GM23248 (cell line): ENCODE measurements at regions not wholly inside any gene's neighbourhood (a gene's known extent, or its start where the extent isn't known, plus 50 kb on each side); places are given as distances from the start of the nearest gene placed in this dataset.

Experiments used
- DNase-seq: peaks from one replicate; pipeline ENCODE4 v3.0.0-alpha.2; 2015
- H2AFZ ChIP-seq: fragments of 200-600 bp; sonication (generic); 2 replicates; pipeline ENCODE4 v1.6.1; 2016; ENCODE audit warnings: antibody characterized with exemption
- H3F3A ChIP-seq: fragments of 200-600 bp; sonication (generic); 2 replicates; pipeline ENCODE4 v1.6.1; 2016; ENCODE audit warnings: mild to moderate bottlenecking, antibody characterized with exemption, mixed run types; ENCODE audit not compliant: insufficient read depth
- H3K27ac ChIP-seq: fragments of 200-600 bp; sonication (generic); 2 replicates; pipeline ENCODE4 v1.5.1; 2016; ENCODE audit warnings: mild to moderate bottlenecking
- H3K27me3 ChIP-seq: fragments of 200-600 bp; sonication (generic); replicated peaks from 2 replicates; pipeline ENCODE4 v1.6.1; 2016; ENCODE audit warnings: mild to moderate bottlenecking; ENCODE audit not compliant: insufficient read depth
- H3K36me3 ChIP-seq: fragments of 200-600 bp; sonication (generic); 2 replicates; pipeline ENCODE4 v1.6.1; 2016; ENCODE audit warnings: low read depth, mild to moderate bottlenecking
- H3K4me1 ChIP-seq: fragments of 200-600 bp; sonication (generic); 2 replicates; pipeline ENCODE4 v1.6.1; 2016; ENCODE audit warnings: mild to moderate bottlenecking; ENCODE audit not compliant: insufficient read depth
- H3K4me2 ChIP-seq: fragments of 200-600 bp; sonication (generic); one replicate; pipeline ENCODE4 v1.6.1; 2016; ENCODE audit warnings: mild to moderate bottlenecking; ENCODE audit not compliant: unreplicated experiment
- H3K4me3 ChIP-seq: fragments of 200-600 bp; sonication (generic); 2 replicates; pipeline ENCODE4 v1.5.1; 2016; ENCODE audit warnings: mild to moderate bottlenecking
- H3K79me2 ChIP-seq: fragments of 200-600 bp; sonication (generic); 2 replicates; pipeline ENCODE4 v1.6.1; 2016; ENCODE audit warnings: mild to moderate bottlenecking; ENCODE audit not compliant: insufficient read depth
- H3K9ac ChIP-seq: fragments of 200-600 bp; sonication (generic); 2 replicates; pipeline ENCODE4 v1.6.1; 2016; ENCODE audit warnings: mild to moderate bottlenecking
- H3K9me2 ChIP-seq: fragments of 200-600 bp; sonication (generic); 2 replicates; pipeline ENCODE4 v1.6.1; 2016; ENCODE audit warnings: mixed run types, mild to moderate bottlenecking, moderate library complexity; ENCODE audit not compliant: insufficient read depth
- H3K9me3 ChIP-seq: fragments of 200-600 bp; sonication (generic); one replicate; pipeline ENCODE4 v1.6.1; 2017; ENCODE audit warnings: low read depth
- H4K20me1 ChIP-seq: fragments of 200-600 bp; sonication (generic); 2 replicates; pipeline ENCODE4 v1.6.0; 2016; ENCODE audit not compliant: insufficient read depth
- EZH2 ChIP-seq: fragments of 200-600 bp; sonication (generic); IDR thresholded peaks from 2 replicates; pipeline ENCODE4 v1.6.1; 2018; ENCODE audit warnings: antibody characterized with exemption, mild to moderate bottlenecking; ENCODE audit not compliant: insufficient read depth, poor library complexity, severe bottlenecking
- EZH2phosphoT487 ChIP-seq: fragments of 200-600 bp; sonication (generic); IDR thresholded peaks from 2 replicates; pipeline ENCODE4 v1.6.1; 2018; ENCODE audit warnings: antibody characterized with exemption, moderate library complexity, mild to moderate bottlenecking, low read depth; ENCODE audit not compliant: insufficient read depth
- WGBS, 2 experiments: methylation state at CpG; one replicate each; pipeline ENCODE4 v1.1.6; 2015 to 2017; ENCODE audit warnings: low lambda C conversion rate in 2 of 2, low coverage in 1 of 2; ENCODE audit errors: missing lambda C conversion rate in 2 of 2; 5-methylcytosine and 5-hydroxymethylcytosine counted together
- in situ Hi-C: fragments of 300-500 bp; cut with MboI; formaldehyde crosslinking; loops from 2 replicates; pipeline ENCODE4 v1.15.0; 2020

DNA sequence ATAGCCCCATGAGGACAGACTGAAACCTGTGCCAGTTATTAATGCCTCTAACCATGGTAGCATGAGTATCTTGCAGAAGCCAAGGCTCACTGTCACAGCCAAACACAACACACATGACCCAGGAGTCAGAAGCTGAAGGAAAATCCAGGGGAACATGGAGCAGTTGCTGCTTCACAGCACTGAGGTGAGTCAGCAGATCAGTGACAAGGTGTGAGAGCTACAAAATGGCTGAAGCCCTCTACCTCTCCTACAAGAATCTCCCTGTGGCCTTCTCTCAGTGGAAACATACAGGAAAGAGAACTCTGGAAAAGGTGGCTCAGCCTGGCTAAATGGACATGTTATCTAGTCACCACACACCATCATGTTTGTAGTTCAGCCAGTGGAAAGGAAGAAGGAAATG lies 93.5 kb downstream of the NAB1 start:
- Histone ChIP-seq H3K27me3 (no peaks in the 10 kb centered on the region), H3K4me2 (no peak overlapping the region), H3F3A (peaks cover 3% of the 10 kb centered on the region; the same call in 1 of the 2 replicates), H3K79me2 (no peaks in the 10 kb centered on the region), H3K9me2 (no peaks in the 10 kb centered on the region; the same call in 1 of the 2 replicates), H2AFZ (no peak overlapping the region), H3K27ac (no peak overlapping the region), H3K4me3 (no peak overlapping the region), H3K9me3 (no peaks in the 10 kb centered on the region), H3K9ac (no peak overlapping the region), H4K20me1 (no peaks in the 10 kb centered on the region), H3K4me1 (peaks cover 7% of the 10 kb centered on the region), H3K36me3 (no peaks in the 10 kb centered on the region)
- in situ Hi-C loops: no loop called here
- TF ChIP-seq EZH2phosphoT487 (no peak), EZH2 (no peak)
- no peak for DNase-seq

DNA sequence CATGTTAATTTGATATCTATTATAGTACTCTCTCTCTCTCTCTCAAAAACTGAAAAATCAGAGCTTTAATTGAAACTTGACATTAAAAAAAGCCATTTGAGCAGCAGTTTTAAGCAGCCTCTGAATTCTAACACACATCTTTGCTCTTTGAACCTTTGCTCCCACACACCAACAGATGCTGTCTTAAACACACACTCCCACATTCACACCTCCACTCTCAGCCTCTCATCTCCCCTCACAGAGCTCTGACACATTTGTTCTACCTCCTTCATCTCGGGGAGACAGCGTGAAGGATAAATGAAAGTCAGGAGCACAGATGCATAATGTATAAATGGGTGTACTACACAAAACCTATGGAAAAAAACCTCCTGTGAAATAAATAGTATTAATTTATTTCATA lies 95.2 kb downstream of the NAB1 start:
- Histone ChIP-seq H3K27ac (no peak overlapping the region), H3K36me3 (no peaks in the 10 kb centered on the region), H3K9me2 (no peaks in the 10 kb centered on the region; the same call in 1 of the 2 replicates), H3K9me3 (no peaks in the 10 kb centered on the region), H3K4me2 (no peak overlapping the region), H2AFZ (no peak overlapping the region), H3K4me3 (no peak overlapping the region), H3K27me3 (no peaks in the 10 kb centered on the region), H3F3A (peaks cover 6% of the 10 kb centered on the region; the same call in 1 of the 2 replicates), H4K20me1 (no peaks in the 10 kb centered on the region), H3K79me2 (no peaks in the 10 kb centered on the region), H3K4me1 (peaks cover 10% of the 10 kb centered on the region), H3K9ac (no peak overlapping the region)
- in situ Hi-C loops: no loop called here
- no peak for DNase-seq
- 11 to 15% methylated on average over 2 of the region's 2 CpGs for WGBS, 2 experiments
- TF ChIP-seq EZH2 (no peak), EZH2phosphoT487 (no peak)

DNA sequence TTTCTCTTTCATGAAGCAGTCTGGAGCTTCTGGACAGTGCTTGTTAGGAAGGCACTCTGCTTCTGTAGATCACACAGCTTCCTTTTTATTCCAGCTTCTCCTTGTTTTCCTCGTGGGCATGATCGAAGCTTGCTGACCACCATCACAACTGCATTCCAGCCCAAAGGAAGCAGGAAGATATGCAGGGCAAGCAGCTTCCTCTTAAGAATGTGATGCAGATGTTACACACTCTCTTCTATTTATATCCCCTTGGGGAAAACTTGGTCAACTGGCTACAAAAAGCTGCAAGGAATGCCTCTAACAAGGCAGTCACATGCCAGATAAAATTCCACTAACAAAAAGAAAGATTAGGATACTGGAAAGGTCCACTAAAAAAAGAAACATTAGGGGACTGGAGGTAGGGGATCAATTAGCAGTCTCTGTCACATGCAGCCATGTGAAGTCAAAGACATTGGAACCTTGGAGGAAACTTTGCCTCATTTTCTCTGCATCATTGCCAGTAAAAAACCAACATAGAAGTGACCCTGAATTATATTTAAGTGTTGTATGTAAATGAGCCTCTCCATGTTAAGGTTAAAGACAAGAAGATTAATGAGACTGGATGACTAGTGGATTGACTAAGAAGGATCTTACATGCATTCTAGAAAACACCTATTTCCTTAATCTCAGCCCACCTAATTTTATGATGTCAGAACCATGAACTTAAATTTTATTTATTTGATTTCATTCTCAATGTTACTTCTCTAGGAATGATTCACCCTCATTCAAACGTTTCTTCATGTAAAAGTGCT lies 98.3 kb downstream of the NAB1 start:
- Histone ChIP-seq H3F3A (peaks cover 6% of the 10 kb centered on the region; the same call in 1 of the 2 replicates), H2AFZ (peak overlapping the region; percentile 57), H3K27ac (no peak overlapping the region), H3K4me1 (peaks cover 10% of the 10 kb centered on the region), H3K9ac (no peak overlapping the region), H3K79me2 (no peaks in the 10 kb centered on the region), H3K4me3 (peak overlapping the region; percentile 24; the same call in 1 of the 2 replicates), H3K9me2 (no peaks in the 10 kb centered on the region), H3K4me2 (peak overlapping the region; percentile 37), H3K27me3 (no peaks in the 10 kb centered on the region), H3K9me3 (no peaks in the 10 kb centered on the region), H4K20me1 (no peaks in the 10 kb centered on the region), H3K36me3 (no peaks in the 10 kb centered on the region)
- in situ Hi-C loops: no loop called here
- WGBS, 2 experiments: 25 to 33% methylated on average over 3 of the region's 3 CpGs
- TF ChIP-seq EZH2 (no peak), EZH2phosphoT487 (no peak)
- peak; percentile 55 for DNase-seq

DNA sequence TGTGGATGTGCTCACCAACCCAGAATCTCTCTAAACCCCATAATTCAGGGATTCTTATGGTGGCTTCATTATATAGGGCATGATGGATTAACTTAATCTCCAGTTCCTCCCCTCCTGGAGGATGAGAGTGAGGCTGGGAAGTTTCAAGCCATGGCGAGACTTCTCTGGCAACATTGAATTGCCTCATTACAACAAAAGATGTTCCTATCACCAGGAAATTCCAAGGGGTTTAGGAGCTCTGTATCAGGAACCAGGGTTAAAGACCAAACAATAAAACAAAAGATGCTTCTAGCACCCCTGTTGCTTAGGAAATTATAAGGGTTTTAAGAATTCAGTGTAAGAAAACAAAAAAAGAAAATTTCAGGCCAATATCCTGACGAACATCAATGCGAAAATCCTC lies 100.1 kb downstream of the NAB1 start:
- Histone ChIP-seq H3K4me3 (no peak overlapping the region), H3K9me3 (no peaks in the 10 kb centered on the region), H3F3A (peaks cover 6% of the 10 kb centered on the region; the same call in 1 of the 2 replicates), H3K27ac (no peak overlapping the region), H3K4me2 (no peak overlapping the region), H3K9me2 (no peaks in the 10 kb centered on the region), H3K4me1 (peaks cover 10% of the 10 kb centered on the region), H4K20me1 (no peaks in the 10 kb centered on the region), H3K27me3 (no peaks in the 10 kb centered on the region), H2AFZ (no peak overlapping the region), H3K36me3 (no peaks in the 10 kb centered on the region), H3K9ac (no peak overlapping the region), H3K79me2 (no peaks in the 10 kb centered on the region)
- TF ChIP-seq EZH2 (no peak), EZH2phosphoT487 (no peak)
- WGBS, 2 experiments: 79 to 86% methylated on average over 3 of the region's 3 CpGs
- no peak for DNase-seq
- in situ Hi-C loops: no loop called here
